Gastrocnemius medialis (tissue), 4 donors: ENCODE measurements at regions not wholly inside any gene's neighbourhood (a gene's known extent, or its start where the extent isn't known, plus 50 kb on each side); places are given as distances from the start of the nearest gene placed in this dataset.

Source experiments
- POLR2A ChIP-seq, 2 donors: fragments of 450-650 bp; IDR thresholded peaks; one replicate each; pipeline ENCODE4 v1.6.1; 2017; ENCODE audit warnings: antibody characterized with exemption in 2 of 2, mild to moderate bottlenecking in 2 of 2, moderate library complexity in 2 of 2
- TF ChIP-seq, protein P1 (sequence below), 5 experiments: fragments of 450-650 bp in 3 of 5; fragments of 200-600 bp in 2 of 5; sonication (generic) in 2 of 5; IDR thresholded peaks in 4 of 5; conservative IDR thresholded peaks in 1 of 5; 1 replicate in 4 of 5; 2 replicates in 1 of 5; pipeline ENCODE4 v1.5.1; 2016 to 2019; ENCODE audit warnings: antibody characterized with exemption in 5 of 5, mild to moderate bottlenecking in 3 of 5, moderate library complexity in 3 of 5

DNA sequence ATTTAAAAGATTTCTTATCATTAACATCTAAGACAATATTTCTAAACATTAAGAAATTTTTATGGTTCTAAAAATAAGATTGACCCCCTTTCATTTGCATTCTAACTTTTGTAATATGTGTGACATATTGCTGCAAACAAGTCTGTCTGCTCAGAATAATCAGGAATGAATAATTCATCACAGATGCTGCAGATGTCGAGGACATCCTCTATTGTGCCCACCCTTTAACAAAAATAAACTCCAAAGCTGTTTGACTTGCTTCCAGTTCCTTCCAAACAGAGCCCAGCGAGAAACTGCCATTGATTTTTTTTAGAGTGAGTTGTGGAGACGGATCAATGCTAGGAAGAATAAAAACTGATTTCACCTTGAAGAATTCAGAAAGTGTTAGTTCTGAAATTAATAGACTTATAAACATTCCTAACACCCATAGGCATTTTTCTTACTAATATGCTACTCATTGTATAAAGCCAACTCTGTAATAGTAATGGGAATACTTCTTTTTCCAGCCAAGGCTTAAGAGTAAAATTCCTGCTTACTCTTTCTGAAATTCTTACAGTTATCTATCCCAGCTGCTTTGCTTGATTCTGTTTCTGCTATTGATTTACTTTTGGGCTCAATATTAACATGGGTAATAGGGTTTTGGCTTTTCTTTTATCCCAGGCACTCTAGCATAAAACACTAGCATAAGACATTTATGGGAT lies 244.8 kb upstream of the FAM83B start:
- TF ChIP-seq, protein P1, sequence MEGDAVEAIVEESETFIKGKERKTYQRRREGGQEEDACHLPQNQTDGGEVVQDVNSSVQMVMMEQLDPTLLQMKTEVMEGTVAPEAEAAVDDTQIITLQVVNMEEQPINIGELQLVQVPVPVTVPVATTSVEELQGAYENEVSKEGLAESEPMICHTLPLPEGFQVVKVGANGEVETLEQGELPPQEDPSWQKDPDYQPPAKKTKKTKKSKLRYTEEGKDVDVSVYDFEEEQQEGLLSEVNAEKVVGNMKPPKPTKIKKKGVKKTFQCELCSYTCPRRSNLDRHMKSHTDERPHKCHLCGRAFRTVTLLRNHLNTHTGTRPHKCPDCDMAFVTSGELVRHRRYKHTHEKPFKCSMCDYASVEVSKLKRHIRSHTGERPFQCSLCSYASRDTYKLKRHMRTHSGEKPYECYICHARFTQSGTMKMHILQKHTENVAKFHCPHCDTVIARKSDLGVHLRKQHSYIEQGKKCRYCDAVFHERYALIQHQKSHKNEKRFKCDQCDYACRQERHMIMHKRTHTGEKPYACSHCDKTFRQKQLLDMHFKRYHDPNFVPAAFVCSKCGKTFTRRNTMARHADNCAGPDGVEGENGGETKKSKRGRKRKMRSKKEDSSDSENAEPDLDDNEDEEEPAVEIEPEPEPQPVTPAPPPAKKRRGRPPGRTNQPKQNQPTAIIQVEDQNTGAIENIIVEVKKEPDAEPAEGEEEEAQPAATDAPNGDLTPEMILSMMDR (IDR thresholded peaks at IDR 0.05 in 4 of 5, conservative IDR thresholded peaks at IDR 0.05 in 1 of 5), result no peak
- TF ChIP-seq POLR2A (IDR thresholded peaks at IDR 0.05), result no peak
